ENCODE measurements at regions not wholly inside any gene's neighbourhood (a gene's known extent, or its start where the extent isn't known, plus 50 kb on each side); places are given as distances from the start of the nearest gene placed in this dataset.

DNA sequence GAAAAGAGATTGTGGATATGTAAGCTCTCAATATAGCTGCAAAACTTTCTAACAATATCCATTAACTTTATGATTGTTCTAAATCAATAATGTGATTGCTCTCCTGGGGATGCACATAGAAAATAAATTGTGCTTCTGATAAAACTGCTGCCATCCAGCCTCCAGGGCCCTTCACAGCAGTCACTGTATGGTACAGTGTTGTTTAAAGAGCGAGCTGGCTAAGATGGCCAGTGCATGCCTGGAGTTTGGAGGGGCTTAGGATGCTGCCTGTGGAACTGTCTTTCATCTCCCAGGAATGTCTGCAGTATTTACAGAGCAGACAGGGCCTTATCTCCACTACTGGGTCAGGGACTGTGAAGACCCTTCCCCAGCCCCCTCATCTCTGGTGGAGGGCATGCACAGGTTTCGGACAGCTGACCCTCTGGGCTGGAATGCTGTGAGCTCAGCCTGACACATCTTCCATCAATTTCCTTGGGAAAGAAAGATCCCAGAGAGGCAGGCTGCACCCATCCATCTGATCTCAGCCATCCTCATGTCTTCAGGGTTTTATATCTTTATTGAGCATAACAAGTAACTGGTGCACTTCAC is 137.0 kb downstream of the PLPP3 start:
- no peak for TF ChIP-seq CTCF (conservative IDR thresholded peaks at IDR 0.05; ENCODE audit: low read depth, low read length)
- TF ChIP-seq EZH2phosphoT487 (IDR thresholded peaks at IDR 0.05; ENCODE audit: borderline replicate concordance, low read length), result no peak
- no peak for TF ChIP-seq EZH2 (IDR thresholded peaks at IDR 0.05; ENCODE audit: low read length, unreplicated experiment)
